HG02678 (cell line): ENCODE measurements at regions not wholly inside any gene's neighbourhood (a gene's known extent, or its start where the extent isn't known, plus 50 kb on each side); places are given as distances from the start of the nearest gene placed in this dataset.
"Not testable (repeated sequence)": the region's sequence is repeated elsewhere in the genome, so short reads cannot be mapped to it uniquely, and the experiment has no call there.

Experiments
- ATAC-seq: cut with Tn5 transposase; IDR thresholded peaks from one replicate; pipeline ENCODE4 v1.9.1; 2021; ENCODE audit warnings: mild to moderate bottlenecking, moderate library complexity; ENCODE audit not compliant: unreplicated experiment

GRCh38 chr10:28137907-28138880, 139.3 kb upstream of the ODAD2 start:
- ATAC-seq = no peak

GRCh38 chr10:28135258-28135657, 136.4 kb upstream of the ODAD2 start:
- ATAC-seq = no peak

GRCh38 chr10:28130267-28130666, 131.4 kb upstream of the ODAD2 start:
- no peak for ATAC-seq

GRCh38 chr10:28127881-28128280, 129.0 kb upstream of the ODAD2 start:
- no peak for ATAC-seq

- ATAC-seq = no peak
Measured at GRCh38 chr10:28125701-28126100, 126.8 kb upstream of the ODAD2 start.

- ATAC-seq = no peak
Measured at GRCh38 chr10:28120795-28121194, 121.9 kb upstream of the ODAD2 start.

- ATAC-seq = no peak
Measured at GRCh38 chr10:28120043-28120749, 121.3 kb upstream of the ODAD2 start.

GRCh38 chr10:28118985-28119628, 120.2 kb upstream of the ODAD2 start:
- no peak for ATAC-seq

- no peak for ATAC-seq
Measured at GRCh38 chr10:28113202-28113601, 114.3 kb upstream of the ODAD2 start.

GRCh38 chr10:28111712-28112111, 112.8 kb upstream of the ODAD2 start:
- no peak for ATAC-seq

GRCh38 chr10:28105561-28105960, 106.7 kb upstream of the ODAD2 start:
- ATAC-seq = no peak

- ATAC-seq = no peak
Measured at GRCh38 chr10:28097633-28098032, 98.8 kb upstream of the ODAD2 start.

- ATAC-seq = no peak
Measured at GRCh38 chr10:28095791-28096378, 97.0 kb upstream of the ODAD2 start.

- ATAC-seq = no peak
Measured at GRCh38 chr10:28094121-28094520, 95.2 kb upstream of the ODAD2 start.

GRCh38 chr10:28091913-28092312, 93.0 kb upstream of the ODAD2 start:
- no peak for ATAC-seq

GRCh38 chr10:28090506-28090905, 91.6 kb upstream of the ODAD2 start:
- ATAC-seq = no peak

- no peak for ATAC-seq
Measured at GRCh38 chr10:28089467-28089866, 90.6 kb upstream of the ODAD2 start.

- ATAC-seq = no peak
Measured at GRCh38 chr10:28087661-28088351, 88.9 kb upstream of the ODAD2 start.

- ATAC-seq = not testable (repeated sequence)
Measured at GRCh38 chr10:28085760-28086159, 86.9 kb upstream of the ODAD2 start.

GRCh38 chr10:28082885-28083284, 84.0 kb upstream of the ODAD2 start:
- ATAC-seq = no peak

- no peak for ATAC-seq
Measured at GRCh38 chr10:28082316-28082715, 83.4 kb upstream of the ODAD2 start.
